SK-N-MC (cell line): ENCODE measurements at regions not wholly inside any gene's neighbourhood (a gene's known extent, or its start where the extent isn't known, plus 50 kb on each side); places are given as distances from the start of the nearest gene placed in this dataset.

Experiments
- EZH2 ChIP-seq: fragments of 200-600 bp; sonication (generic); IDR thresholded peaks from one replicate; pipeline ENCODE4 v1.6.1; 2017; ENCODE audit warnings: antibody characterized with exemption
- FOXP2 ChIP-seq: optimal IDR thresholded peaks from 2 replicates; pipeline ENCODE3; 2011; ENCODE audit warnings: mild to moderate bottlenecking, moderate library complexity; ENCODE audit not compliant: insufficient read depth; ENCODE audit errors: extremely low read length, control extremely low read depth
- POLR2AphosphoS5 ChIP-seq: IDR thresholded peaks from 2 replicates; pipeline ENCODE4 v1.6.1; 2012; ENCODE audit warnings: mild to moderate bottlenecking, low read depth, low read length, borderline replicate concordance

GRCh38 chr16:85987750-85988078 is 88.8 kb downstream of the IRF8 start:
- no peak for TF ChIP-seq EZH2
- no peak for TF ChIP-seq POLR2AphosphoS5
- TF ChIP-seq FOXP2 = no peak
